Glutamatergic neuron (in vitro differentiated cells): ENCODE measurements at regions not wholly inside any gene's neighbourhood (a gene's known extent, or its start where the extent isn't known, plus 50 kb on each side); places are given as distances from the start of the nearest gene placed in this dataset.
"Not testable (repeated sequence)": the region's sequence is repeated elsewhere in the genome, so short reads cannot be mapped to it uniquely, and the experiment has no call there.

Experiments
- DNase-seq: peaks from one replicate; pipeline ENCODE4 v3.0.0; 2022
- H3K27ac Mint-ChIP-seq: one replicate; pipeline ENCODE4 v1.8.0; 2020; ENCODE audit warnings: mild to moderate bottlenecking, mixed read lengths, inconsistent platforms; ENCODE audit not compliant: unreplicated experiment
- H3K27me3 Mint-ChIP-seq: one replicate; pipeline ENCODE4 v1.8.0; 2020; ENCODE audit warnings: mild to moderate bottlenecking, moderate library complexity, mixed read lengths, inconsistent platforms; ENCODE audit not compliant: unreplicated experiment
- H3K36me3 Mint-ChIP-seq: one replicate; pipeline ENCODE4 v1.8.0; 2020; ENCODE audit warnings: mild to moderate bottlenecking, mixed read lengths, inconsistent platforms; ENCODE audit not compliant: unreplicated experiment
- H3K4me1 Mint-ChIP-seq: one replicate; pipeline ENCODE4 v1.8.0; 2020; ENCODE audit warnings: mild to moderate bottlenecking, low read depth, mixed read lengths, inconsistent platforms; ENCODE audit not compliant: unreplicated experiment
- H3K4me3 Mint-ChIP-seq: one replicate; pipeline ENCODE4 v1.8.0; 2020; ENCODE audit warnings: mild to moderate bottlenecking, mixed read lengths, inconsistent platforms; ENCODE audit not compliant: unreplicated experiment
- H3K9me3 Mint-ChIP-seq: one replicate; pipeline ENCODE4 v1.8.0; 2020; ENCODE audit warnings: mild to moderate bottlenecking, moderate library complexity, mixed read lengths, inconsistent platforms; ENCODE audit not compliant: unreplicated experiment
- CTCF ChIP-seq: fragments of 200-600 bp; sonication (generic); IDR thresholded peaks from one replicate; pipeline ENCODE4 v1.5.0; 2021; ENCODE audit not compliant: partially characterized antibody, unreplicated experiment

- Mint-ChIP-seq H3K9me3 (peaks cover 26% of the 10 kb centered on the region), H3K36me3 (no peaks in the 10 kb centered on the region), H3K27me3 (peaks cover 4% of the 10 kb centered on the region), H3K4me1 (no peaks in the 10 kb centered on the region), H3K27ac (no peak overlapping the region), H3K4me3 (no peak overlapping the region)
- no peak for DNase-seq
- TF ChIP-seq CTCF = no peak
Observed at GRCh38 chr22:49659281-49659923, 168.3 kb downstream of the BRD1 start.

- peaks cover 4% of the 10 kb centered on the region for H3K27me3 Mint-ChIP-seq
- no peak overlapping the region for H3K27ac Mint-ChIP-seq
- H3K4me1 Mint-ChIP-seq = no peaks in the 10 kb centered on the region
Observed at GRCh38 chr22:49658902-49659280, 168.8 kb downstream of the BRD1 start.

GRCh38 chr22:49657974-49658590, 169.6 kb downstream of the BRD1 start:
- Mint-ChIP-seq H3K36me3 (no peaks in the 10 kb centered on the region), H3K27ac (no peak overlapping the region), H3K9me3 (peaks cover 25% of the 10 kb centered on the region), H3K4me1 (no peaks in the 10 kb centered on the region), H3K27me3 (peaks cover 4% of the 10 kb centered on the region), H3K4me3 (no peak overlapping the region)
- DNase-seq = no peak
- TF ChIP-seq CTCF = no peak

More at GRCh38 chr22:49658902-49659280, 168.8 kb downstream of the BRD1 start:
- no peak for DNase-seq
- H3K9me3 Mint-ChIP-seq = peaks cover 26% of the 10 kb centered on the region
- TF ChIP-seq CTCF = no peak
- no peaks in the 10 kb centered on the region for H3K36me3 Mint-ChIP-seq
- no peak overlapping the region for H3K4me3 Mint-ChIP-seq

- Mint-ChIP-seq H3K9me3 (peaks cover 19% of the 10 kb centered on the region), H3K27ac (no peak overlapping the region), H3K27me3 (peaks cover 4% of the 10 kb centered on the region), H3K36me3 (no peaks in the 10 kb centered on the region), H3K4me1 (no peaks in the 10 kb centered on the region), H3K4me3 (no peak overlapping the region)
- no peak for TF ChIP-seq CTCF
- DNase-seq = no peak
Observed at GRCh38 chr22:49657275-49657973, 170.2 kb downstream of the BRD1 start.

- not testable (repeated sequence) for H3K36me3 Mint-ChIP-seq, H3K4me3 Mint-ChIP-seq, H3K27me3 Mint-ChIP-seq, H3K4me1 Mint-ChIP-seq, DNase-seq, H3K27ac Mint-ChIP-seq
- peaks cover 19% of the 10 kb centered on the region for H3K9me3 Mint-ChIP-seq
Observed at GRCh38 chr22:49656883-49657274, 170.8 kb downstream of the BRD1 start.
